ENCODE measurements at regions not wholly inside any gene's neighbourhood (a gene's known extent, or its start where the extent isn't known, plus 50 kb on each side); places are given as distances from the start of the nearest gene placed in this dataset.

- no peak for DNase-seq
These were observed 801.9 kb downstream of the TECRL start for GRCh38 chr4:63607169-63607872.

GRCh38 chr4:63589796-63590195 lies 819.5 kb downstream of the TECRL start:
- no peak for DNase-seq

DNA sequence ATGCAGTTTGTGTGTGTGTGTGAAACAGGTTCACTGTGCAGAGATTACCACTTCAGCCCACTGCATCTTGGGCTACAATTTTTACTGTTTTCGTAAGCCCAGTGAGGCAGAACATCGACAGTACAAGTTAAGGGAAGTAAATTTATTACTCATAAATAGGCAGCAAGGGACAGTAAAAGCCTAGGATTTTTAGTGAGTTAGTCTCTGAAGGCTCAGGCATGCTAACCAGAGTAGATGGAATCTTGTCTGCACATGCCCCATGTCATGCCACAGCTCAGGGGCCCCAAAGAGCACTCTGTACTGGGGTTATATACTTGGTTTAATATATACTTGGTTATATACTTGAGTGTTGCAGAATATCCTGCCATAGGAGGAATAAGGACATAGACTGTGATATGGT lies 825.7 kb downstream of the TECRL start:
- DNase-seq, result no peak

DNA sequence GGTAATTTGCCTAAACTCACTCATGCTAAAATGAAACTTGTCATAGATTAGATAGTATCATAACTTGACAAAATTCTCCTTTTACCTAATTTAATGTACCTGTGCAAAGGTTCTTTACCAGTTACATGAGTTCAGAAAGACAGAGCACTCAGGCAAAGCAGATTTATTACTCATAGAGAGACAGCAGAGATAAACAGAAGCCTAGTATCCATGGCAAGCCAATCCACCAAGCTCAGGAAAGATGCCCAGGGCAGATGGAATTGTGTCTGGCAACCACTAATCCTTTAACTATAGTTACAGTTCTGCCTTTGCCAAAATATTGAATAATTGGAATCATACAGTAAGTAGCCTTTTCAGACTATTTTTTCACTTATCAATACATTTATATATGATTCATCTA lies 826.2 kb downstream of the TECRL start:
- DNase-seq, result no peak

DNA sequence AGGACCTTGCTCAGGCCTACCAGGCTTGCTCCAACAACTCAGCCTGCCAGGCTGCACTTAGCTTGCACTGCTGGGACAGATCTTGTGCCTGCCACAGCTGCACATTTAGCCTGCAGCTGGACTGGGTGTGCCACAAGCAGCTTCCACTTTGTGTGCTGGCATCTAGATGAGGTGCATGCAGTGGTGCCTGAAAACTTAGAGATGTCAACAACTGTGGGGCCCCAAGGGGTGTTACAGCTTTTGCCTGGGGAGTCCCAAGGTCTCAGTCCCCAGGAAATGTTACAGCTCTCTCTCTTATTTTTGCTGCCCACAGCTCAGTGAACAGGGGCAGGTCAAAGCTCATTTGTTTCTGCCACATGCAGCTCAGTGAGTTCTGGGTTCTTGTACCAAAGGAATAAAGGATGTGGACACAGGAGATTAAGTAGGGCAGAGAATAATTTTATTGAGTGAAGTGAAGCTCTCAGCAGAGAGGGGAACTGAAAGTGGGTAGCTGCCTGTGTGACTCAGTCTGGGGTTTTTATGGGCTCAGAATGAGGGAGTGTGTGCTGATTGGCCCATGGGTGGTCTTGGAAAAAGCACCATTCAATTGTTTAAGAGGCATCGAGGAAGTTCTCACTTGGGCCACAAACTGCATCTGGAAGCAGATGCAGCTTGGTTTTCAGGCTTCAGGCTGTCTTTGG lies 828.3 kb downstream of the TECRL start:
- no peak for DNase-seq

GRCh38 chr4:63578383-63578782 lies 830.9 kb downstream of the TECRL start:
- no peak for DNase-seq

DNA sequence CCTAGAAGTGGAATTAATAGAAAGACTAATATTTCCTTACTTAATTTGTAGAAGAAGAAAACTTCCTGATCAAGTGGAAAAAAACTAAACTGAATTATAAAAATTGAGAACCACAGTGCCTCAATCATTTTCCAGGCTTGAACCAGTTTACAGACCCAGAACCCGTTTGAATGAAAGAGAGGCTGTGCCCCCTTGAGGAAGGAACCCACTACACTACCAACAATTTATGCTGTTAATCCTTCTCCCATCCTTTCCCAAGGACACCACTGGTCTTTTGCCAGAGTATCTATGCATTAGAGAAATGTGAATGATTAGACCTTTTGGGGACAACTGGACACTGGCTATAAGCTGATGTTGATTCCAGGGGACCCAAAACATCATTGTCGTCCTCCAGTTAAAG lies 842.6 kb downstream of the TECRL start:
- DNase-seq, result no peak

GRCh38 chr4:63563288-63564014 lies 845.8 kb downstream of the TECRL start:
- no peak for DNase-seq

- no peak for DNase-seq
These were observed 850.5 kb downstream of the TECRL start for GRCh38 chr4:63558709-63559108.

- no peak for DNase-seq
These were observed 852.9 kb downstream of the TECRL start for GRCh38 chr4:63556332-63556731.

DNA sequence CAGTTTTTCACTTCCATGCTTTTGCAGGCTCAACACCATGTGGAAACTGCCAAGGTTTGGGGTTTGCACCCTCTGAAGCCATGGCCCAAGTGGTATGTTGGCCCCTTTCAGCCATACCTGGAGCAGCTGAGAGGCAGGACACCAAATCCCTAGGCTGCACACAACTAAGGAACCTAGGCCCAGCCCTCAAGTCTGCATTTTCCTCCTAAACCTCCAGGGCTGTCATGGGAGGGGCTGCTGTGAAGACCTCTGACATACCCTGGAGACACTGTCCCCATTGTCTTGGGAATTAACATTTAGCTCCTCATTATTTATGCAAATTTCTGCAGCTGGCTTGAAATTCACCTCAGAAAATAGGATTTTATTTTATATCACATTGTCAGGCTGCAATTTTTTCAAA lies 856.1 kb downstream of the TECRL start:
- no peak for DNase-seq

GRCh38 chr4:63541828-63542227 lies 867.4 kb downstream of the TECRL start:
- no peak for DNase-seq

- no peak for DNase-seq
These were observed 879.5 kb downstream of the TECRL start for GRCh38 chr4:63529581-63530337.

GRCh38 chr4:63528256-63528991 lies 880.8 kb downstream of the TECRL start:
- DNase-seq, result no peak

DNA sequence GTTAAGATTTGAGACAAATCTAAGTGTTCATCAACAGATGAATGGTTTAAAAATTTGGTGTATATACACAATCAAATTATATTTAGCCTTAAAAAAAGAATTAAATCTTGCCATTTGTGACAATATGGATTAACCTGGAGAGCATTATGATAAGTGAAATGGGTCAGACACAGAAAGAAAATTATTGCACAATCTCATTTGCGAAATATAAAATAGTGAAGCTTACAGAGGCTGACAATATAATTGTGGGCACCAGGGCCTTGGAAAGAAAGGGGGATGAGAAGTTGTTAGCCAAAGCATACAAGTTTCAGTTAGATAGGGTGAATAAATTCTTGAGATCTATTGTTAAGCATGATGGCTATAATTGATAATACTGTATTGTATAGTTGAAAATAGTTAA lies 883.0 kb downstream of the TECRL start:
- no peak for DNase-seq

DNA sequence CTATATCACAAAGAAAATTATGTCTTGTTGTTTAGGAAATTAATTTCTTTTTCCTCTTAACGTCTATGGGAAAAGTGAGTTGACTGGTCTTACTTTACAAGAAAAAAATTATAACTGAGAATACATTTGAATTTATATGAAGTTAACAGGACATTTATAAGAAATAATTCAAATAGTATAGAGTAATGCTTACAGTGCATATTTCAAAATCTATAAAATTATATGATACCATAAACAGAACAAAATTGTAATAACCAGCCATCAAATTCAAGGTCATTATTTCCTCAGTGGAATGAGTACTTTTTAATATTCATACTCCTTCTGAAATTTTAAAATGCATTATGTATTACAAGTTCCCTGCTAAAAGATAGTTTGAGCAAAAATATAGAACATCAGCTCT lies 884.5 kb downstream of the TECRL start:
- no peak for DNase-seq

GRCh38 chr4:63505714-63506460 lies 903.4 kb downstream of the TECRL start:
- DNase-seq, result no peak

DNA sequence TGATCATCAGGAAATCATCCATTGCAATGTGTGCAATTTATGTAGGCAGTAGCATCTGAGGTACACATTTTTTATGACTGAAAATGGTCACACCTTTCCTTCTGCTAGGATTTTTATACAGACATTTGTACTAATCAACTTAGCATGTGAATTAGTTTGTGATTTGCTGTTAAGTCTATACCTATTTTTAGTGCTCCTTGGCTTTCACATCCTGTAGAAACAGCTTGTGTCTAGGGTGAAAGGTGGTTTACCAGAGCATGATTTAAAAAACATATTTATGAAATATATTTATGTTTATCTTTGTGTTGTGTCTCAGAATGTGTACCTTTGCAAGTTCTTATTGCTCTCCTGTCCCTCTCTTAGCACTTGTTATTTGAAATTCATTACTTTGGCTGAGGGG lies 916.0 kb downstream of the TECRL start:
- no peak for DNase-seq

GRCh38 chr4:63492515-63492914 lies 916.7 kb downstream of the TECRL start:
- no peak for DNase-seq

DNA sequence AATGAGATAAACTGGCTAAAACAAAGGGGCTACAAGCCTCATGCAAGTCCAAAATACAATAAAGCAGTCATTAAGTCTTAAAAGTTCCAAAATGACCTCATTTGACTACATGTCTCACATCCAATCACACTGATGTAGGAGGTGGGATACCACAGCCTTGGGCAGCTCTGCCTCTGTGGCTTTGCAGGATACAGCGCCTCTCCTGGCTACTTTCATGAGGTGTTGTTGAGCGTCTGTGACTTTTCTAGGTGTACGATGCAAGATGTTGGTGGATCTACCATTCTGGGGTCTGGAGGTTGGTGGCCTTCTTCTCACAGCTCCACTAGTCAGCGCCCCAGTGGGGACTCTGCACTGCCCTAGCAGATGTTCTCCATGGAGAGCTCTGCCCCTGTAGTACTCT lies 944.9 kb downstream of the TECRL start:
- DNase-seq, result no peak

DNA sequence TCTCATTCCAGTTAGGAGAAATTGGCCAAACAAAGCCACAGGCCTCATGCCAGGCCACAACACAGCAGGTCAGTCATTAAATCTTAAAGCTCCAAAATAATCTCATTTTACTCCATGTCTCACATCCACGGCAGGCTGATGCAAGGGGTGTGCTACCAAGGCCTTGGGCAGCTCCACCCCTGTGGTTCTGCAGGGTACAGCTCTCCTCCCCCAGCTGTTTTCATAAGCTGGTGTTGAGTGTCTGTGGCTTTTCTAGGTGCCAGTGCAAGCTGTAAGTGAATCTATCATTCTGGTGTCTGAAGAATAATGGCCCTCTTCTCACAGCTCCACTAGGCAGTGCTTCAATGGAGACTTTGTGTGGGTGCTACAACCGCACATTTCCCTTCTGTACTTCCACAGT lies 949.2 kb downstream of the TECRL start:
- no peak for DNase-seq

GRCh38 chr4:63459329-63459728 lies 949.9 kb downstream of the TECRL start:
- DNase-seq, result no peak
